Activated naive CD4-positive, alpha-beta T cell treated with anti-CD3 and anti-CD28 coated beads, Interleukin-2, amount 50 U/mL, for 16 hours (primary cell): ENCODE measurements at regions not wholly inside any gene's neighbourhood (a gene's known extent, or its start where the extent isn't known, plus 50 kb on each side); places are given as distances from the start of the nearest gene placed in this dataset.
"Not testable (repeated sequence)": the region's sequence is repeated elsewhere in the genome, so short reads cannot be mapped to it uniquely, and the experiment has no call there.

Experiments used
- DNase-seq: peaks from one replicate; pipeline ENCODE4 v3.0.0-alpha.2; 2020

GRCh38 chr7:85287106-85287825 is 100.4 kb upstream of the SEMA3D start:
- no peak for DNase-seq

DNA sequence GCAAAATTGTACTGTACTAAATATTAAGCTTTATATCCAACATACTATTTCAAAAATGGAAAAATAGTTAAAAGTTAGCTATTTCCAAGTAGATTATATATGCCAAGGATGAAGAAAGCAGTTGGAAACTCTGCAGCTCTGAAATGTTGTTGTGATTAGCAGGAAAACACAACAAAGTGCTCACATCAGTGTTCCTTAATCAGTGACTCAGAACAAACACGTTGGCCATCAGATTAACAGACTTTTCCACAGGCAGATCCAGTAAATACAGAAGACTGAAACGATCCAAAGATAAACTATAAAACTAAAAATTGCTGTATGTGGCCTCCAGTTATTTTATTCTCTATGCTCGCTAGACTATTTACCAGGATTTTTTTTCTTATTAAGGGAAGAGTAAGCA is 99.6 kb upstream of the SEMA3D start:
- DNase-seq = no peak

DNA sequence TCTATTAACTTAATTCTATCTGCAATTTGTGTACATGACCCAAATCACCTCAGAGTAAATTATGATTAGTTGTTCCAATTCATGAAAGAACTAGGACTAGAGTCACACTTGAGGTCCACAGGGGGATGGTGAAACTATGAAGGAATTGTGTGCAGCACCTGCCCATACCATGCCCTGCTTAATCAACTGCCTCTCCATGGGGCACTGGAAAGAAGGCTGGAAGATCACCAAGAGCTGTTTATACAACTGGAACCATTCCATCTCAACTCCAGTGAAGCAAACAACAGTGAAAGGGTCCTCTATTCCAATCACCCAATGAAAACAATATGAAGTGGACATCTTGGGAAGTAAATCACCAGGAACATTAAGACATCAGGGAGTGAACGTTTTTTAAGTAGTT is 98.7 kb upstream of the SEMA3D start:
- DNase-seq = no peak

GRCh38 chr7:85275204-85275603 is 88.3 kb upstream of the SEMA3D start:
- DNase-seq = no peak

DNA sequence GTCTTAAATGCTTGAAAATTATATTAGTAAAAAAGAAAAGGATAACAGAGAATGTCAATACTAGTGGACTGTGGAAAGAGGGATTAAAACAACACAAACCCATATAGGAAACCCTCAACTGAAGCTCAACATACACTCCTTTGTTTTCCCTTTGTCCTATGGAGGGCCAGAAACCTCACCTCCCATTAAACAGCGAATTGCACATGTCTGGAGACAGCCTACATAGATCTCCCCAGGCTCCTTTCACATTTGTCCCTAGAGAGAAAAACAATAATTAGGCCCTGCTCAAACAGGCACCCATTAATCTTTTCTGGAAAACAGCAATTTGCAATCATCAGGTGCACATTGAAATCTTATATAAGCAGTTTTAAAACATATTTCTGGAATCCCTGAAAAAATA is 87.6 kb upstream of the SEMA3D start:
- no peak for DNase-seq

GRCh38 chr7:85262891-85263290 is 76.0 kb upstream of the SEMA3D start:
- no peak for DNase-seq

- no peak for DNase-seq
Observed at GRCh38 chr7:85261336-85261735, 74.5 kb upstream of the SEMA3D start.

DNA sequence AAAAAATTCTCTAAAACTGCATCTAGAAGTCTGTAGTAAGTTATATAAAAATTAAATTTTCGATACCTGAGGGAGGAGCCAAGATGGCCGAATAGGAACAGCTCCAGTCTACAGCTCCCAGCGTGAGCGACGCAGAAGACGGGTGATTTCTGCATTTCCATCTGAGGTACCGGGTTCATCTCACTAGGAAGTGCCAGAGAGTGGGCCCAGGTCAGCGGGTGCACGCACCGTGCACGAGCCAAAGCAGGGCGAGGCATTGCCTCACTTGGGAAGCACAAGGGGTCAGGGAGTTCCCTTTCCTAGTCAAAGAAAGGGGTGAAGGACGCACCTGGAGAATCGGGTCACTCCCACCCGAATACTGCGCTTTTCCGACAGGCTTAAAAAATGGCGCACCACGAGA is 62.9 kb upstream of the SEMA3D start:
- DNase-seq = not testable (repeated sequence)

- no peak for DNase-seq
Observed at GRCh38 chr7:85239109-85239508, 52.3 kb upstream of the SEMA3D start.

DNA sequence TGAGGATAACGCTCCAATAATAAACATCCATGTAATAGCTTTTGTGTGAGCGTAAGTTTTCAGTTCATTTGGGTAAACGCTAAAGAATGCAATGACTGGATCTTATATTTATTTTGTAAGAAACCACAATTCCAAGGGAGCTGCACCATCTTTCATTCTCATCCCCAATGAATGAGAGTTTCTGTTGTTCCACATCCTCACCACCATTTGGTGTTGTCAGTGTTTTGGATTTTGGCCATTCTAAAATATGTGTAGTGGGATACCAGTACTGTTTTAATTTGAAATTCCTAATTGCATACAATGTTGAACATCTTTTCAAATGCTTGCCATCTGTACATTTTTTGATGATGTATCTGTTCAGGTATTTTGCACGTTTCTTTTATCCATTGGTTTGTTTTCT is 50.9 kb upstream of the SEMA3D start:
- DNase-seq = no peak
